Choroid plexus epithelial cell (primary cell): ENCODE measurements at regions not wholly inside any gene's neighbourhood (a gene's known extent, or its start where the extent isn't known, plus 50 kb on each side); places are given as distances from the start of the nearest gene placed in this dataset.

Source experiments
- DNase-seq: peaks from one replicate; pipeline ENCODE4 v3.0.0-alpha.2; 2010; ENCODE audit warnings: low read depth
- H3K4me3 ChIP-seq: 2 replicates; pipeline ENCODE4 v1.5.1; 2011; ENCODE audit warnings: low read depth, mild to moderate bottlenecking, control low read depth, low read length, moderate library complexity
- TF ChIP-seq, protein P1 (sequence below): conservative IDR thresholded peaks from 2 replicates; pipeline ENCODE4 v1.5.1; 2011; ENCODE audit warnings: low read depth, mild to moderate bottlenecking, control low read depth, inconsistent platforms, low read length, moderate library complexity

- no peak overlapping the region for H3K4me3 ChIP-seq
- DNase-seq: no peak
- TF ChIP-seq, protein P1, sequence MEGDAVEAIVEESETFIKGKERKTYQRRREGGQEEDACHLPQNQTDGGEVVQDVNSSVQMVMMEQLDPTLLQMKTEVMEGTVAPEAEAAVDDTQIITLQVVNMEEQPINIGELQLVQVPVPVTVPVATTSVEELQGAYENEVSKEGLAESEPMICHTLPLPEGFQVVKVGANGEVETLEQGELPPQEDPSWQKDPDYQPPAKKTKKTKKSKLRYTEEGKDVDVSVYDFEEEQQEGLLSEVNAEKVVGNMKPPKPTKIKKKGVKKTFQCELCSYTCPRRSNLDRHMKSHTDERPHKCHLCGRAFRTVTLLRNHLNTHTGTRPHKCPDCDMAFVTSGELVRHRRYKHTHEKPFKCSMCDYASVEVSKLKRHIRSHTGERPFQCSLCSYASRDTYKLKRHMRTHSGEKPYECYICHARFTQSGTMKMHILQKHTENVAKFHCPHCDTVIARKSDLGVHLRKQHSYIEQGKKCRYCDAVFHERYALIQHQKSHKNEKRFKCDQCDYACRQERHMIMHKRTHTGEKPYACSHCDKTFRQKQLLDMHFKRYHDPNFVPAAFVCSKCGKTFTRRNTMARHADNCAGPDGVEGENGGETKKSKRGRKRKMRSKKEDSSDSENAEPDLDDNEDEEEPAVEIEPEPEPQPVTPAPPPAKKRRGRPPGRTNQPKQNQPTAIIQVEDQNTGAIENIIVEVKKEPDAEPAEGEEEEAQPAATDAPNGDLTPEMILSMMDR: no peak
Measured at GRCh38 chr16:17926866-17927399, 409.6 kb downstream of the NPIPA8 start.

DNA sequence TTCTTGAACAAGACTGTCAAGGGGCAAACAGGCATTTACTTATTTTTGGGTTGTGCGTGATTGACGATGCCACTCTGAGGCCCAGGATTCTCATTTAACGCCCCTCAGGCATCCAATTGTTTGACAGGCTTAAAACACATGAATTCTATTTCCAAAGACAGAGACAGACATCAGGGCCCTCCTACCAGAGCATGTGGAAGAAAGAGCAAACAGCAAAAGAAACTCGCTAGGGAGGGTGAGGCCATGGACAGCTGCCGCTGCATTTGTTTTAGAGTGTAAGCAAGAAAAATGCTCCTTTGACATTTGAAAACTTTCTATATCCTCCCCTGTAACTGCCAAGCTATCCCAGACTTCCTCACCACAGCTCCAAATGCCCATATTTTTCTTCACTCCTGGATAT, 410.1 kb downstream of the NPIPA8 start:
- no peak for DNase-seq
- TF ChIP-seq, protein P1: no peak
- no peak overlapping the region for H3K4me3 ChIP-seq

DNA sequence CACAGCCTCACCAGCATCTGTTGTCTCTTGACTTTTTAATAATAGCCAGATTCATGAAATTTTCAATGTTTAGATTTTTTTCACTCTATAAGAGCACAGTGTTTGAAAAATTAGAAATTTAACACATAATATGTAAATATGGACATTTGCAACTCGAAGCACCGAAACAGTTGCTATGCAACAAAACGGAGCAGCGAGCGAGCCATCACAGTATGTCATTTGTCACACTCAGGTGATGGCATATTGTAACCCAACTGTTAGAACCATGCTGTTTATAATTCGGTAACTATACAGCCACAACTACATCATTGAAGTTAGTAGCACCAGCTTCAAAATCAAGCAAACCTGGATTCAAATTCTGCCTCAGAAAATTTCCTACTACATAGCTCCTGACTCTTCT, 410.8 kb downstream of the NPIPA8 start:
- TF ChIP-seq, protein P1: no peak
- DNase-seq: no peak
- H3K4me3 ChIP-seq: no peak overlapping the region

- H3K4me3 ChIP-seq: no peak overlapping the region
- DNase-seq: no peak
- TF ChIP-seq, protein P1: peak; percentile 29
Measured at GRCh38 chr16:17921357-17921978, 415.1 kb downstream of the NPIPA8 start.

DNA sequence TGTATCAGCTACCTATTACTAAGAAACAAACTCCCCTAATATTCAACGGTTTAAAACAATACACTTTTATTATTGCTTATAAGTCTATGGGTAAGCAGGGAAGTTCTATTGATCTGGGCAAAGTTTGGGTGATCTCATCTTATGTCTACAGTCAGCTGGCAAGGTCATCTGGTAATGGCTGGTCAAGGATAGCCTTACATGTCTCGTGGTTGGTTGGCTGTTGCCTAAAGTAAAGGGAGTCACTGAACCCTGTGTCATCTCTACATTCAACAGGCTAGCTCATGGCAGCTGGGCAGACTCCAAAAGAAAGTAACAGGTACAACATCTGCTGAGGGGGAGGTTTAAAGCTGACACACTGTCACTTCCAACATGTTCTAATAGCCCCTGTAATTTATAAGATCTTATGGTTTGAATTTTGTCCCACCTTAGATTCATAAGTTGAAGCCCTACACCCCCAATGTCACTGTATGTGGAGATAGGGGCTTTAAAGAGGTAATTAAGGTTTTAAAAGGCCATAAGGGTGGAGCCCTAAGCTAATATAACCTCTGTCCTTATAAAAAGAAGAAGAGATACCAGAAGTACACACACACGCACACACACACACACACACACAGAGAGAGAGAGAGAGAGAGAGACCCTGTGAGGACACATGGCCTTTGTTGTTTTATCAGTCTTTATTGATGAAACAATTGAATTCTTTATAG, 419.1 kb downstream of the NPIPA8 start:
- no peak overlapping the region for H3K4me3 ChIP-seq
- TF ChIP-seq, protein P1: no peak
- no peak for DNase-seq

DNA sequence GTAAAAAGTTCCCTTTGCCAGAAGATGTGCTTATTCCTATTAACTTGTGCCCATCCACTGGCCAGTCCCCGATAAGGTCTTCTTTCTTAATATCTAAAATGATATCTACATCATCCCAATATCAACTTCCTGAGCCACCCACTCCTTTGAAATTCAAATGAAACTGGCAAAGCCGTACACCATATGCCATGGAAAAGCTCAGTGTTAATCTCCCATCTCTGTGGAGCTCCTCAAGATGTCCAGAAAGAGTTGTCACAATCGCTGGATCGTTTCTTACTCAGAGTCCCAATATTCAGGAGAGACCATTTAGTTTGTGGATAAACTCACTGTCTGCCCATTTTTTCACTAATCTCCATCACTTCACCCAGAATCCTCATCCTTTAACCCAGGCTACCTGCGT, 420.7 kb downstream of the NPIPA8 start:
- H3K4me3 ChIP-seq: no peak overlapping the region
- TF ChIP-seq, protein P1: no peak
- no peak for DNase-seq
